HUES64 (cell line): ENCODE measurements at regions not wholly inside any gene's neighbourhood (a gene's known extent, or its start where the extent isn't known, plus 50 kb on each side); places are given as distances from the start of the nearest gene placed in this dataset.

Source experiments
- H3K27ac ChIP-seq: 2 replicates; pipeline ENCODE4 v1.7.0; 2013; ENCODE audit warnings: low read depth, low read length, inconsistent platforms
- H3K27me3 ChIP-seq: 2 replicates; pipeline ENCODE4 v1.6.1; 2013; ENCODE audit warnings: mild to moderate bottlenecking, low read length; ENCODE audit not compliant: insufficient read depth
- H3K36me3 ChIP-seq: 2 replicates; pipeline ENCODE4 v1.6.1; 2013; ENCODE audit warnings: mild to moderate bottlenecking, low read length; ENCODE audit not compliant: insufficient read depth
- H3K4me1 ChIP-seq: 2 replicates; pipeline ENCODE4 v1.6.1; 2013; ENCODE audit warnings: mild to moderate bottlenecking, low read length, moderate library complexity; ENCODE audit not compliant: insufficient read depth
- H3K4me3 ChIP-seq: 2 replicates; pipeline ENCODE4 v1.5.1; 2013; ENCODE audit warnings: mild to moderate bottlenecking, low read length, moderate library complexity
- H3K9ac ChIP-seq: 2 replicates; pipeline ENCODE4 v1.6.1; 2013; ENCODE audit warnings: mild to moderate bottlenecking, low read depth, low read length
- H3K9me3 ChIP-seq: 2 replicates; pipeline ENCODE4 v1.6.1; 2013; ENCODE audit warnings: low read depth, low read length; ENCODE audit not compliant: insufficient read depth
- WGBS: fragments of 150-250, 120-280 bp; methylation state at CpG from one replicate; pipeline ENCODE4 v1.1.7; 2013; ENCODE audit warnings: missing lambda C conversion rate; 5-methylcytosine and 5-hydroxymethylcytosine counted together

GRCh38 chr1:38141483-38141882, 94.9 kb upstream of the POU3F1 start:
- Histone ChIP-seq H3K27me3 (peaks cover 2% of the 10 kb centered on the region; the same call in 1 of the 2 replicates), H3K27ac (no peak overlapping the region), H3K36me3 (no peaks in the 10 kb centered on the region), H3K9me3 (no peaks in the 10 kb centered on the region; the same call in 1 of the 2 replicates), H3K9ac (no peak overlapping the region), H3K4me3 (peak overlapping the region; percentile 11; the same call in 1 of the 2 replicates), H3K4me1 (peaks cover 42% of the 10 kb centered on the region)
- WGBS = 13% methylated on average over 3 of the region's 3 CpGs

- peaks cover 50% of the 10 kb centered on the region for H3K4me1 ChIP-seq
- H3K36me3 ChIP-seq = no peaks in the 10 kb centered on the region
- H3K27ac ChIP-seq = no peak overlapping the region; the same call in 1 of the 2 replicates
- H3K9ac ChIP-seq = no peak overlapping the region
- 34% methylated on average over 15 of the region's 15 CpGs for WGBS
- no peak overlapping the region for H3K4me3 ChIP-seq
- H3K27me3 ChIP-seq = peaks cover 2% of the 10 kb centered on the region; the same call in 1 of the 2 replicates
- no peaks in the 10 kb centered on the region for H3K9me3 ChIP-seq
Observed at GRCh38 chr1:38139738-38140487, 93.3 kb upstream of the POU3F1 start.

GRCh38 chr1:38138498-38139233, 92.1 kb upstream of the POU3F1 start:
- no peak overlapping the region for H3K9ac ChIP-seq
- 81% methylated on average over 6 of the region's 6 CpGs for WGBS
- H3K4me1 ChIP-seq = peaks cover 50% of the 10 kb centered on the region
- H3K27me3 ChIP-seq = peaks cover 2% of the 10 kb centered on the region; the same call in 1 of the 2 replicates
- H3K9me3 ChIP-seq = no peaks in the 10 kb centered on the region
- no peak overlapping the region for H3K27ac ChIP-seq
- no peak overlapping the region for H3K4me3 ChIP-seq
- H3K36me3 ChIP-seq = no peaks in the 10 kb centered on the region

GRCh38 chr1:38137164-38137563, 90.6 kb upstream of the POU3F1 start:
- 92% methylated on average over 3 of the region's 3 CpGs for WGBS
- no peak overlapping the region for H3K9ac ChIP-seq
- H3K27ac ChIP-seq = no peak overlapping the region

GRCh38 chr1:38135625-38136414, 89.2 kb upstream of the POU3F1 start:
- peaks cover 36% of the 10 kb centered on the region for H3K4me1 ChIP-seq
- WGBS = 44% methylated on average over 24 of the region's 24 CpGs
- H3K9ac ChIP-seq = no peak overlapping the region
- no peak overlapping the region for H3K27ac ChIP-seq
- H3K27me3 ChIP-seq = peaks cover 2% of the 10 kb centered on the region; the same call in 1 of the 2 replicates
- no peak overlapping the region for H3K4me3 ChIP-seq
- H3K9me3 ChIP-seq = no peaks in the 10 kb centered on the region
- H3K36me3 ChIP-seq = no peaks in the 10 kb centered on the region

More at GRCh38 chr1:38137164-38137563, 90.6 kb upstream of the POU3F1 start:
- H3K4me1 ChIP-seq = peaks cover 49% of the 10 kb centered on the region
- H3K9me3 ChIP-seq = no peaks in the 10 kb centered on the region
- H3K4me3 ChIP-seq = no peak overlapping the region
- H3K36me3 ChIP-seq = no peaks in the 10 kb centered on the region
- peaks cover 2% of the 10 kb centered on the region; the same call in 1 of the 2 replicates for H3K27me3 ChIP-seq

- H3K36me3 ChIP-seq = no peaks in the 10 kb centered on the region
- peaks cover 21% of the 10 kb centered on the region for H3K4me1 ChIP-seq
- H3K4me3 ChIP-seq = no peak overlapping the region
- 94% methylated on average over 22 of the region's 22 CpGs for WGBS
- H3K27me3 ChIP-seq = peaks cover 2% of the 10 kb centered on the region; the same call in 1 of the 2 replicates
- no peak overlapping the region for H3K9ac ChIP-seq
- no peak overlapping the region for H3K27ac ChIP-seq
- no peaks in the 10 kb centered on the region for H3K9me3 ChIP-seq
Observed at GRCh38 chr1:38134294-38134755, 87.7 kb upstream of the POU3F1 start.

GRCh38 chr1:38133756-38134155, 87.2 kb upstream of the POU3F1 start:
- Histone ChIP-seq H3K27me3 (peaks cover 2% of the 10 kb centered on the region; the same call in 1 of the 2 replicates), H3K9me3 (no peaks in the 10 kb centered on the region), H3K4me1 (peaks cover 15% of the 10 kb centered on the region), H3K36me3 (no peaks in the 10 kb centered on the region), H3K4me3 (no peak overlapping the region), H3K27ac (no peak overlapping the region), H3K9ac (no peak overlapping the region)
- 92% methylated on average over 26 of the region's 27 CpGs for WGBS

- Histone ChIP-seq H3K9ac (no peak overlapping the region), H3K27me3 (peaks cover 2% of the 10 kb centered on the region; the same call in 1 of the 2 replicates), H3K27ac (no peak overlapping the region), H3K4me1 (peaks cover 11% of the 10 kb centered on the region; the same call in 1 of the 2 replicates), H3K4me3 (no peak overlapping the region), H3K9me3 (no peaks in the 10 kb centered on the region), H3K36me3 (no peaks in the 10 kb centered on the region)
- 80% methylated on average over 7 of the region's 7 CpGs for WGBS
Observed at GRCh38 chr1:38133304-38133703, 86.7 kb upstream of the POU3F1 start.

GRCh38 chr1:38132681-38133080, 86.1 kb upstream of the POU3F1 start:
- no peaks in the 10 kb centered on the region for H3K9me3 ChIP-seq
- peaks cover 9% of the 10 kb centered on the region; the same call in 1 of the 2 replicates for H3K4me1 ChIP-seq
- peaks cover 2% of the 10 kb centered on the region; the same call in 1 of the 2 replicates for H3K27me3 ChIP-seq
- no peaks in the 10 kb centered on the region for H3K36me3 ChIP-seq
- H3K27ac ChIP-seq = no peak overlapping the region
- 92% methylated on average over 6 of the region's 6 CpGs for WGBS
- H3K4me3 ChIP-seq = no peak overlapping the region
- no peak overlapping the region for H3K9ac ChIP-seq

GRCh38 chr1:38131024-38131585, 84.5 kb upstream of the POU3F1 start:
- H3K27ac ChIP-seq = no peak overlapping the region
- no peak overlapping the region for H3K9ac ChIP-seq
- no peaks in the 10 kb centered on the region for H3K9me3 ChIP-seq
- WGBS = 93% methylated on average over 6 of the region's 6 CpGs
- H3K27me3 ChIP-seq = no peaks in the 10 kb centered on the region; the same call in 1 of the 2 replicates
- no peak overlapping the region for H3K4me3 ChIP-seq
- H3K4me1 ChIP-seq = peaks cover 9% of the 10 kb centered on the region; the same call in 1 of the 2 replicates
- no peaks in the 10 kb centered on the region for H3K36me3 ChIP-seq
